GM23248 (cell line): ENCODE measurements at regions not wholly inside any gene's neighbourhood (a gene's known extent, or its start where the extent isn't known, plus 50 kb on each side); places are given as distances from the start of the nearest gene placed in this dataset.

Experiments used
- EZH2 ChIP-seq: fragments of 200-600 bp; sonication (generic); IDR thresholded peaks from 2 replicates; pipeline ENCODE4 v1.6.1; 2018; ENCODE audit warnings: antibody characterized with exemption, mild to moderate bottlenecking; ENCODE audit not compliant: insufficient read depth, poor library complexity, severe bottlenecking
- EZH2phosphoT487 ChIP-seq: fragments of 200-600 bp; sonication (generic); IDR thresholded peaks from 2 replicates; pipeline ENCODE4 v1.6.1; 2018; ENCODE audit warnings: antibody characterized with exemption, moderate library complexity, mild to moderate bottlenecking, low read depth; ENCODE audit not compliant: insufficient read depth

- TF ChIP-seq EZH2 = no peak
- no peak for TF ChIP-seq EZH2phosphoT487
These were observed 78.6 kb upstream of the RTL6 start for GRCh38 chr22:44576311-44577260.
